ENCODE measurements at regions not wholly inside any gene's neighbourhood (a gene's known extent, or its start where the extent isn't known, plus 50 kb on each side); places are given as distances from the start of the nearest gene placed in this dataset.

GRCh38 chr3:30546934-30547333 is 59.5 kb upstream of the TGFBR2 start:
- Histone ChIP-seq H3K27me3 (ENCODE audit: control insufficient read depth, insufficient read depth, low read length) (no peaks in the 10 kb centered on the region), H3K27ac (ENCODE audit: low read depth, low read length) (no peak overlapping the region), H3K4me3 (ENCODE audit: low read depth, low read length) (no peak overlapping the region), H3K9me3 (ENCODE audit: control insufficient read depth, insufficient read depth, low read length) (0 out of 2 replicates have a peak, but pooled peaks cover 3% of the 10 kb centered on the region)
- ChIA-PET CTCF (no interaction called here), POLR2A (no interaction called here)
- no peak for TF ChIP-seq CTCF (IDR thresholded peaks at IDR 0.05; ENCODE audit: low read depth, low read length)
- DNase-seq (ENCODE audit: low read depth, low spot score): no peak

- no peak for DNase-seq (ENCODE audit: low read depth, low spot score)
- ChIA-PET CTCF (no interaction called here), POLR2A (no interaction called here)
- Histone ChIP-seq H3K27ac (ENCODE audit: low read depth, low read length) (no peak overlapping the region), H3K9me3 (ENCODE audit: control insufficient read depth, insufficient read depth, low read length) (0 out of 2 replicates have a peak, but pooled peaks cover 3% of the 10 kb centered on the region), H3K27me3 (ENCODE audit: control insufficient read depth, insufficient read depth, low read length) (no peaks in the 10 kb centered on the region), H3K4me3 (ENCODE audit: low read depth, low read length) (no peak overlapping the region)
- no peak for TF ChIP-seq CTCF (IDR thresholded peaks at IDR 0.05; ENCODE audit: low read depth, low read length)
Measured at GRCh38 chr3:30547716-30548115, 58.7 kb upstream of the TGFBR2 start.

- no peak for DNase-seq (ENCODE audit: low read depth, low spot score)
- H3K4me3 ChIP-seq (ENCODE audit: low read depth, low read length): no peak overlapping the region
- H3K27me3 ChIP-seq (ENCODE audit: control insufficient read depth, insufficient read depth, low read length): no peaks in the 10 kb centered on the region
- CTCF ChIA-PET: no interaction called here
- H3K27ac ChIP-seq (ENCODE audit: low read depth, low read length): no peak overlapping the region
- TF ChIP-seq CTCF (IDR thresholded peaks at IDR 0.05; ENCODE audit: low read depth, low read length): no peak
- POLR2A ChIA-PET: no interaction called here
- 0 out of 2 replicates have a peak, but pooled peaks cover 3% of the 10 kb centered on the region for H3K9me3 ChIP-seq (ENCODE audit: control insufficient read depth, insufficient read depth, low read length)
Measured at GRCh38 chr3:30548600-30548999, 57.8 kb upstream of the TGFBR2 start.

DNA sequence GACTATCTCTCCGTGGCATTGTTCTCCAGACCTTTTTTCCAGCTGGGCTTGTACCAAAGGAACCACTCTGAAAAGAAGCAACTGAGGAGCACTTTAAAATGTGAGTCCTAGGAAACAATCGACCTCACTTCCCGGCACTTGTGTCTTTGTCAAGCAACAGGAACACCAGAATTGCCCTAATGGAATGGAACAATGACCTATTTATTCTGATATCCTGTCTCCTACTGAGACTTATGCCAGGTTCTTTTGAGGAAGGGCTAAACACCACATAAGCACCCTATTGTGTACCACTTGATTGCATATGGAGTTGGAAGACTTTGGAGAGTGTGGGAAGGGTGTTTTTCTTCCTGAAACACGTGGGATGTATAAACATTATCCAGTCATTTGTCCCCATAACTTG is 56.8 kb upstream of the TGFBR2 start:
- POLR2A ChIA-PET: no interaction called here
- no peaks in the 10 kb centered on the region for H3K27me3 ChIP-seq (ENCODE audit: control insufficient read depth, insufficient read depth, low read length)
- 0 out of 2 replicates have a peak, but pooled peaks cover 3% of the 10 kb centered on the region for H3K9me3 ChIP-seq (ENCODE audit: control insufficient read depth, insufficient read depth, low read length)
- no peak for TF ChIP-seq CTCF (IDR thresholded peaks at IDR 0.05; ENCODE audit: low read depth, low read length)
- CTCF ChIA-PET: no interaction called here
- H3K27ac ChIP-seq (ENCODE audit: low read depth, low read length): no peak overlapping the region
- no peak for DNase-seq (ENCODE audit: low read depth, low spot score)
- no peak overlapping the region for H3K4me3 ChIP-seq (ENCODE audit: low read depth, low read length)

- CTCF ChIA-PET: no interaction called here
- Histone ChIP-seq H3K9me3 (ENCODE audit: control insufficient read depth, insufficient read depth, low read length) (0 out of 2 replicates have a peak, but pooled peaks cover 3% of the 10 kb centered on the region), H3K27me3 (ENCODE audit: control insufficient read depth, insufficient read depth, low read length) (no peaks in the 10 kb centered on the region), H3K4me3 (ENCODE audit: low read depth, low read length) (no peak overlapping the region), H3K27ac (ENCODE audit: low read depth, low read length) (no peak overlapping the region)
- no peak for DNase-seq (ENCODE audit: low read depth, low spot score)
- POLR2A ChIA-PET: no interaction called here
- TF ChIP-seq CTCF (IDR thresholded peaks at IDR 0.05; ENCODE audit: low read depth, low read length): no peak
Measured at GRCh38 chr3:30550246-30550645, 56.2 kb upstream of the TGFBR2 start.

Data from AG04450 (cell line).